ENCODE measurements at regions not wholly inside any gene's neighbourhood (a gene's known extent, or its start where the extent isn't known, plus 50 kb on each side); places are given as distances from the start of the nearest gene placed in this dataset.

DNA sequence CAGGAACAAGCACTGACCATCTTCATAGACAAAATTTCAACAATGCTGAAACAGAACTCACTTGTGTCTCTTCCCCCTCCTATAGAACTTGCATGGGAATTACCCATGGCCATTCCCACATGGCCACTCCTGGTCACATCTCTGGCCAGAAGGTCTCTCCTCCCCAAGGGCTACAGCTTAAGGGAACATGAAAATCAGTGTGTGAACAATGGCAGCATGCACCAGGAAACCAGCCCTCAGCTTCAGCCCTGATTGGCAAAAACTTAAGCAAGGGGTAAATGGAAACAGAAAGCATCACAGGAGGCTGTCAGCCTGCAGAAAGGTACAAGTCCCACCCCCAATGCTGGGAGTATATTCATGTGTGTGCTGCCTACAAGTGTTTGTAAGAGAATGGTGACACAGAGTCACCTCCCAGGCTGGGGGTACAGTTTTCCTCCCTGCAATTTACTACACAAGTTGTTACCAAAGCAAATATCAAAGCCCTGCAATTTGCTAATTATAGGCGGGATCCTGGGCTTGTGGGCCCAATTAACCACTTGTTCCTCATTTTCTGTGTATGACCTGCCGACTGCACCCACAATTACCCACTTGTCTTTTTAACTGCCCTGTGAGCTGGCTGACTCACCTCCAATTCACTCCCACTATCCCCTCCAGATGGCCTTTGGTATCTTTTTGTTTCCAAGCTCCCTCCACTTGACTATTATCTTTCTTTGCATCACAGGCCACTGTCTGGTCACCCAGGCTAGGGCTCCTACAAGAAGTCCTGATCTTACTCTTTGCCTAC is 84.4 kb upstream of the HES1 start:
- TF ChIP-seq ZNF433 (tag by site-specific recombination; IDR thresholded peaks at IDR 0.05; ENCODE audit: low read depth) = no peak
- TF ChIP-seq SP7 (tag by site-specific recombination; IDR thresholded peaks at IDR 0.05) = peak; percentile 96
- no peak for TF ChIP-seq ZNF223 (tag by site-specific recombination; IDR thresholded peaks at IDR 0.05)
- Histone ChIP-seq H3K36me3 (ENCODE audit: control insufficient read depth in 2 of 2, insufficient read depth in 1 of 2, low read length in 2 of 2) (no peaks in the 10 kb centered on the region), H3K4me1 (ENCODE audit: control insufficient read depth, insufficient read depth, low read length) (no peaks in the 10 kb centered on the region), H3K4me3 (ENCODE audit: low read depth, low read length) (no peak overlapping the region), H3K27ac (ENCODE audit: extremely low read depth, low read depth, low read length) (no peak overlapping the region), H3K9me3 (ENCODE audit: control insufficient read depth, insufficient read depth, low read depth, low read length) (no peaks in the 10 kb centered on the region)
- ChIA-PET CTCF (no interaction called here), POLR2A (no interaction called here)

DNA sequence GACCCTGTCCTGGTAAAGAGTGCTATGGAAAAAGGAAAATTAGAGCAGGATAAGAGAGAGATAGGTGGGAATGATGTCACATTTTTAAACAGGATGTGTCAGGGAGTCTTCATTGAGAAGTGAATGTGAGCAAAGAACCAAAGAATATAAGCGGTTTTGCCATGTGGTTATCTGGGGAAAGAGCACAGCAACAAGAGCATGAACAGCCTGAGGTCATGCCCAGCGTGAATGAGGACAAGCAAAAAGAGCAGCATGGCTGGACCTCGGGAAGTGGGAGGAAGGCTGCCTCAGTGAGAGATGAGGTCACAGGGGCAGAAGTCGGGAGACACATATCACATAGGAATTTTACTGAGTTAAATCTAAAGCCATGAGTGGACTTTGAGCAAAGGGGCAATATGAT is 82.8 kb upstream of the HES1 start:
- TF ChIP-seq ZNF132 (tag by site-specific recombination; IDR thresholded peaks at IDR 0.05; ENCODE audit: borderline replicate concordance) = no peak
- TF ChIP-seq, protein P1, sequence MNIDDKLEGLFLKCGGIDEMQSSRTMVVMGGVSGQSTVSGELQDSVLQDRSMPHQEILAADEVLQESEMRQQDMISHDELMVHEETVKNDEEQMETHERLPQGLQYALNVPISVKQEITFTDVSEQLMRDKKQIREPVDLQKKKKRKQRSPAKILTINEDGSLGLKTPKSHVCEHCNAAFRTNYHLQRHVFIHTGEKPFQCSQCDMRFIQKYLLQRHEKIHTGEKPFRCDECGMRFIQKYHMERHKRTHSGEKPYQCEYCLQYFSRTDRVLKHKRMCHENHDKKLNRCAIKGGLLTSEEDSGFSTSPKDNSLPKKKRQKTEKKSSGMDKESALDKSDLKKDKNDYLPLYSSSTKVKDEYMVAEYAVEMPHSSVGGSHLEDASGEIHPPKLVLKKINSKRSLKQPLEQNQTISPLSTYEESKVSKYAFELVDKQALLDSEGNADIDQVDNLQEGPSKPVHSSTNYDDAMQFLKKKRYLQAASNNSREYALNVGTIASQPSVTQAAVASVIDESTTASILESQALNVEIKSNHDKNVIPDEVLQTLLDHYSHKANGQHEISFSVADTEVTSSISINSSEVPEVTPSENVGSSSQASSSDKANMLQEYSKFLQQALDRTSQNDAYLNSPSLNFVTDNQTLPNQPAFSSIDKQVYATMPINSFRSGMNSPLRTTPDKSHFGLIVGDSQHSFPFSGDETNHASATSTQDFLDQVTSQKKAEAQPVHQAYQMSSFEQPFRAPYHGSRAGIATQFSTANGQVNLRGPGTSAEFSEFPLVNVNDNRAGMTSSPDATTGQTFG (tag by site-specific recombination; IDR thresholded peaks at IDR 0.05; ENCODE audit: borderline replicate concordance) = no peak
- no peak for TF ChIP-seq ZNF133 (tag by site-specific recombination; IDR thresholded peaks at IDR 0.05)
- no peak for TF ChIP-seq ZIC2 (tag by site-specific recombination; IDR thresholded peaks at IDR 0.05)
- TF ChIP-seq ZNF155 (tag by site-specific recombination; IDR thresholded peaks at IDR 0.05) = no peak
- TF ChIP-seq ZNF621 (tag by site-specific recombination; IDR thresholded peaks at IDR 0.05) = no peak
- TF ChIP-seq ZNF776 (tag by site-specific recombination; IDR thresholded peaks at IDR 0.05; ENCODE audit: borderline replicate concordance) = no peak
- TF ChIP-seq, protein P2, sequence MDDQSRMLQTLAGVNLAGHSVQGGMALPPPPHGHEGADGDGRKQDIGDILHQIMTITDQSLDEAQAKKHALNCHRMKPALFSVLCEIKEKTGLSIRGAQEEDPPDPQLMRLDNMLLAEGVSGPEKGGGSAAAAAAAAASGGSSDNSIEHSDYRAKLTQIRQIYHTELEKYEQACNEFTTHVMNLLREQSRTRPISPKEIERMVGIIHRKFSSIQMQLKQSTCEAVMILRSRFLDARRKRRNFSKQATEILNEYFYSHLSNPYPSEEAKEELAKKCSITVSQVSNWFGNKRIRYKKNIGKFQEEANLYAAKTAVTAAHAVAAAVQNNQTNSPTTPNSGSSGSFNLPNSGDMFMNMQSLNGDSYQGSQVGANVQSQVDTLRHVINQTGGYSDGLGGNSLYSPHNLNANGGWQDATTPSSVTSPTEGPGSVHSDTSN (CRISPR knock-in tag; IDR thresholded peaks at IDR 0.05) = no peak
- TF ChIP-seq ZXDB (tag by site-specific recombination; IDR thresholded peaks at IDR 0.05) = no peak
- no peak for TF ChIP-seq ZNF223 (tag by site-specific recombination; IDR thresholded peaks at IDR 0.05)
- TF ChIP-seq, protein P3, sequence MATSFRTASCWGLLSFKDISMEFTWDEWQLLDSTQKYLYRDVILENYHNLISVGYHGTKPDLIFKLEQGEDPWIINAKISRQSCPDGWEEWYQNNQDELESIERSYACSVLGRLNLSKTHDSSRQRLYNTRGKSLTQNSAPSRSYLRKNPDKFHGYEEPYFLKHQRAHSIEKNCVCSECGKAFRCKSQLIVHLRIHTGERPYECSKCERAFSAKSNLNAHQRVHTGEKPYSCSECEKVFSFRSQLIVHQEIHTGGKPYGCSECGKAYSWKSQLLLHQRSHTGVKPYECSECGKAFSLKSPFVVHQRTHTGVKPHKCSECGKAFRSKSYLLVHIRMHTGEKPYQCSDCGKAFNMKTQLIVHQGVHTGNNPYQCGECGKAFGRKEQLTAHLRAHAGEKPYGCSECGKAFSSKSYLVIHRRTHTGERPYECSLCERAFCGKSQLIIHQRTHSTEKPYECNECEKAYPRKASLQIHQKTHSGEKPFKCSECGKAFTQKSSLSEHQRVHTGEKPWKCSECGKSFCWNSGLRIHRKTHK (tag by site-specific recombination; IDR thresholded peaks at IDR 0.05) = no peak
- TF ChIP-seq, protein P4, sequence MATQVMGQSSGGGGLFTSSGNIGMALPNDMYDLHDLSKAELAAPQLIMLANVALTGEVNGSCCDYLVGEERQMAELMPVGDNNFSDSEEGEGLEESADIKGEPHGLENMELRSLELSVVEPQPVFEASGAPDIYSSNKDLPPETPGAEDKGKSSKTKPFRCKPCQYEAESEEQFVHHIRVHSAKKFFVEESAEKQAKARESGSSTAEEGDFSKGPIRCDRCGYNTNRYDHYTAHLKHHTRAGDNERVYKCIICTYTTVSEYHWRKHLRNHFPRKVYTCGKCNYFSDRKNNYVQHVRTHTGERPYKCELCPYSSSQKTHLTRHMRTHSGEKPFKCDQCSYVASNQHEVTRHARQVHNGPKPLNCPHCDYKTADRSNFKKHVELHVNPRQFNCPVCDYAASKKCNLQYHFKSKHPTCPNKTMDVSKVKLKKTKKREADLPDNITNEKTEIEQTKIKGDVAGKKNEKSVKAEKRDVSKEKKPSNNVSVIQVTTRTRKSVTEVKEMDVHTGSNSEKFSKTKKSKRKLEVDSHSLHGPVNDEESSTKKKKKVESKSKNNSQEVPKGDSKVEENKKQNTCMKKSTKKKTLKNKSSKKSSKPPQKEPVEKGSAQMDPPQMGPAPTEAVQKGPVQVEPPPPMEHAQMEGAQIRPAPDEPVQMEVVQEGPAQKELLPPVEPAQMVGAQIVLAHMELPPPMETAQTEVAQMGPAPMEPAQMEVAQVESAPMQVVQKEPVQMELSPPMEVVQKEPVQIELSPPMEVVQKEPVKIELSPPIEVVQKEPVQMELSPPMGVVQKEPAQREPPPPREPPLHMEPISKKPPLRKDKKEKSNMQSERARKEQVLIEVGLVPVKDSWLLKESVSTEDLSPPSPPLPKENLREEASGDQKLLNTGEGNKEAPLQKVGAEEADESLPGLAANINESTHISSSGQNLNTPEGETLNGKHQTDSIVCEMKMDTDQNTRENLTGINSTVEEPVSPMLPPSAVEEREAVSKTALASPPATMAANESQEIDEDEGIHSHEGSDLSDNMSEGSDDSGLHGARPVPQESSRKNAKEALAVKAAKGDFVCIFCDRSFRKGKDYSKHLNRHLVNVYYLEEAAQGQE (tag by site-specific recombination; IDR thresholded peaks at IDR 0.05) = no peak
- TF ChIP-seq ZNF701 (tag by site-specific recombination; IDR thresholded peaks at IDR 0.05) = no peak
- no peak for TF ChIP-seq GFI1B (tag by site-specific recombination; IDR thresholded peaks at IDR 0.05)
- Histone ChIP-seq H3K4me1 (ENCODE audit: control insufficient read depth, insufficient read depth, low read length) (no peaks in the 10 kb centered on the region), H3K27ac (ENCODE audit: extremely low read depth, low read depth, low read length) (no peak overlapping the region), H3K36me3 (ENCODE audit: control insufficient read depth in 2 of 2, insufficient read depth in 1 of 2, low read length in 2 of 2) (no peaks in the 10 kb centered on the region), H3K4me3 (ENCODE audit: low read depth, low read length) (no peak overlapping the region), H3K9me3 (ENCODE audit: control insufficient read depth, insufficient read depth, low read depth, low read length) (no peaks in the 10 kb centered on the region)
- POLR2A ChIA-PET = no interaction called here
- CTCF ChIA-PET = no interaction called here

All from HEK293 (cell line).